ENCODE measurements at regions not wholly inside any gene's neighbourhood (a gene's known extent, or its start where the extent isn't known, plus 50 kb on each side); places are given as distances from the start of the nearest gene placed in this dataset.
"Not testable (repeated sequence)": the region's sequence is repeated elsewhere in the genome, so short reads cannot be mapped to it uniquely, and the experiment has no call there.

DNA sequence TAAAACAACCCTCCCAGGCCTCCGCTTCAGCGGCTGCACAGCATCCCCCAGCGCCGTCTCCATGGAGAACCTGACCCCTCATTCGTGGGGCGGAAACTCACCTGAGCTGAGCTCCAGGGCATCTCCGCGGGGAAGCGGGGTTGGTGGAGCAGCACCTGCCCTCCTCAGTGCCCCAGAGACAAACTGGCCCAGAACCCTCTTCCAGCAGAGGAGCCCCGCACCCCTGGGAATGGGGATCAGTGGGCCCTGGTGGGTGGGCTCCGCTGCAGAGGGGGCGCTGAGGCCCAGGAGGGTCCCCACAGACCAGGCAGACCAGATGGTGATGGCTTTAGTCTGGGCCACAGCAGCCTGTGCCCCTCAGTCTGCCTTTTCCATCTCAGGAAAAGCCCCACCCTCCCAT is 261.2 kb downstream of the ADGRD1 start:
- not testable (repeated sequence) for H3K27ac ChIP-seq (ENCODE audit: low read length); H3K4me3 ChIP-seq (ENCODE audit: low read length in 2 of 2); H3K9me3 ChIP-seq (ENCODE audit: control insufficient read depth in 2 of 2, low read length in 2 of 2); H3K4me1 ChIP-seq (ENCODE audit: control insufficient read depth, insufficient read depth, low read length); H3K9ac ChIP-seq (ENCODE audit: low read length in 2 of 2); H3K36me3 ChIP-seq (ENCODE audit: control insufficient read depth in 2 of 2, insufficient read depth in 2 of 2, low read length in 2 of 2)
- H3K27me3 ChIP-seq (ENCODE audit: control insufficient read depth in 1 of 2, insufficient read depth in 2 of 2, low read length in 2 of 2) = peaks cover 11% of the 10 kb centered on the region in 2 donors

DNA sequence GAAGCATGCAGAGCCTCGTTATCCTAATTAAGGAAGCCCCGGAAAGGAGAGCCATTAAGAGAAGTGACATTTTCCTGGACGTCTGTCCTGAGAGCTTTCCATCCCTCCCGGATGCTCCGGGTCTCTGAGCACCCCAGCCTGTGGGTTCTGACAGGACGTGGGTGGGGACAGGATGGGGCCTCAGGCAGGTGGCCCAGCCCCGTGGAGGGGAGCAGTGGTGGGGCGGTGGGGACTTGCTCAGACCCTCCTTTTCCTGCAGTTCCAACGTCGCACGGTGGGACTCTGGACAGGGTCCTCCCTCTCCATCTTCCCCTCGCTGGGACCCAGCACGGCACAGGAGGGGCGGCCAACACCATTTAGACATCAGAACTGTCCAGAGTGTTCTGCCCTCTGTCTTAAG is 262.9 kb downstream of the ADGRD1 start:
- H3K27ac ChIP-seq (ENCODE audit: low read length); H3K4me3 ChIP-seq (ENCODE audit: low read length in 2 of 2); H3K4me1 ChIP-seq (ENCODE audit: control insufficient read depth, insufficient read depth, low read length); H3K9ac ChIP-seq (ENCODE audit: low read length in 2 of 2); H3K9me3 ChIP-seq (ENCODE audit: control insufficient read depth in 2 of 2, low read length in 2 of 2); H3K36me3 ChIP-seq (ENCODE audit: control insufficient read depth in 2 of 2, insufficient read depth in 2 of 2, low read length in 2 of 2): not testable (repeated sequence)
- peaks cover 9 to 13% of the 10 kb centered on the region in 2 donors for H3K27me3 ChIP-seq (ENCODE audit: control insufficient read depth in 1 of 2, insufficient read depth in 2 of 2, low read length in 2 of 2)

DNA sequence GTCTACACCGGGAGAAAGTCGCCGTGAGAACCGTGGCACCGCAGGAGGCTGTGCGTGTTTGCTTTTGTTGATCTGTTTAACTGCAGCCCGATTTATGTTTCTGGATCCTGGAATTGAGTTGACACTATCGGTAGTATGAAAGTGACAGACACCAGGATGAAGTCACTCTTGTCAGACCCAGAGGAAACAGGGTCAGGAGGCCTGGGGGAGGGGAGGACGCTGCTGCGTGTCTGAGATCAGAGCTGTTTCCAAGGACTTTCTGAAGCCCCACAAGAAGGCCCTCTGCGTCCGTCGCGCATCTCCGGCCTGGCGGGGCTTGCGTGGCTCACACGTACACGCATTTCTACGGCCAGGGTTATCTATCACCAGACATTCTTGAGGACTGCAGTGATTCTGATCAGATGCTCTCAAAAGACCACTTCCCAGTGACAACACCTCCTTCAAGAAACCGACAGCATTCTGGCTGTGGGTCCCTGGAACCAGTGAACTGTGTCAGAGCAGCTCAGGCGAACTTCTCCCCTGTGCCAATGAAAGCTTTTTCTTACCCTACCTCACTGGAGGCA is 263.4 kb downstream of the ADGRD1 start:
- peaks cover 10 to 13% of the 10 kb centered on the region in 2 donors for H3K27me3 ChIP-seq (ENCODE audit: control insufficient read depth in 1 of 2, insufficient read depth in 2 of 2, low read length in 2 of 2)
- no peak overlapping the region for H3K4me3 ChIP-seq (ENCODE audit: low read length in 2 of 2)
- H3K36me3 ChIP-seq (ENCODE audit: control insufficient read depth in 2 of 2, insufficient read depth in 2 of 2, low read length in 2 of 2) = no peaks in the 10 kb centered on the region
- no peaks in the 10 kb centered on the region for H3K4me1 ChIP-seq (ENCODE audit: control insufficient read depth, insufficient read depth, low read length)
- H3K27ac ChIP-seq (ENCODE audit: low read length) = no peak overlapping the region
- H3K9ac ChIP-seq (ENCODE audit: low read length in 2 of 2) = no peak overlapping the region
- H3K9me3 ChIP-seq (ENCODE audit: control insufficient read depth in 2 of 2, low read length in 2 of 2) = peaks cover 0 to 6% of the 10 kb centered on the region in 2 donors

DNA sequence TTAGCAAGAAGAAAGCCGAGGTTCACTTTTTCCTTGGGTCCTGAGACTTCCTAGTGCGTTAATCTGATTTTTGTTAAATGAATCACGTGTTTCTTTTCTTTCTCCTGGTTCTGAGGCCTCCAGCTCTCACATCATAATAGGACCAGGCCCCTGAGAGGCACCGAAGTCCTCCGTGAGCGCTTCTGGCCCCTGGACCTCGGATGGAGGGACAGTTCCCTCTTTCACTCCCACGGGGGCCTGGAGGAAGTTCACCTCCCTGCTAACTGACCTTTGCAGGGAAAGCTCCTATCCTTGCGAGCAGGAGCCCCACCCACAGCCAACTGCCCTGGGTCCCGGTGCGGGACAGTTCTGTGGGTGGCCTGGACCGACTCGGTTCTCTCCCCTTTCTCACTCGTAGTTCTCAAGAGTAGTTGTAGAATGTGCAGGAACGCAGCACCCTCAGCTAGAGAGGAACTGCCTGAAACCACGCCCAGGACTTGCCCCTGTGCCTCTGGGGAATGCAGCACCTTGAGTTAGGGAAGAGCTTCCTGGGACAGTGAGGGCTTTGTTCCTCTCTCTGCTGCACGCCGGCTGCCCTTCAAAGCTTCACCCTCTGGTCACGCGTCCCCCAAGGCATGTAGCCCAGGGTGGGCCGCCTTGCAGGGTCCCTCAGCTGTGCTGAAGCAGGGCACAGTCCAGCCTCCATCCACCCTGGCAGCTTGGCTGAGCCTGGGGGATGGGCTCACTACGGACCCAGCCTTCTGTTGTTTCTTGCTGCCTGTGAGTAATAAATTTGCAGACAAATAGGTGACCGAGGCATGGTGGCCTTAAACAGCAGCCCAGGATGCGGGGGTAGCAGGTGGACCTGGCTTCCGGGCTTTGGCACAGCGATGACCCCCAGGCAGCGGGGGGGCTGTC is 264.6 kb downstream of the ADGRD1 start:
- Histone ChIP-seq H3K4me3 (ENCODE audit: low read length in 2 of 2) (no peak overlapping the region), H3K27me3 (ENCODE audit: control insufficient read depth in 1 of 2, insufficient read depth in 2 of 2, low read length in 2 of 2) (peaks cover 13% of the 10 kb centered on the region in 2 donors), H3K4me1 (ENCODE audit: control insufficient read depth, insufficient read depth, low read length) (peaks cover 4% of the 10 kb centered on the region), H3K9ac (ENCODE audit: low read length in 2 of 2) (no peak overlapping the region), H3K27ac (ENCODE audit: low read length) (no peak overlapping the region), H3K9me3 (ENCODE audit: control insufficient read depth in 2 of 2, low read length in 2 of 2) (no peaks in the 10 kb centered on the region), H3K36me3 (ENCODE audit: control insufficient read depth in 2 of 2, insufficient read depth in 2 of 2, low read length in 2 of 2) (no peaks in the 10 kb centered on the region)

DNA sequence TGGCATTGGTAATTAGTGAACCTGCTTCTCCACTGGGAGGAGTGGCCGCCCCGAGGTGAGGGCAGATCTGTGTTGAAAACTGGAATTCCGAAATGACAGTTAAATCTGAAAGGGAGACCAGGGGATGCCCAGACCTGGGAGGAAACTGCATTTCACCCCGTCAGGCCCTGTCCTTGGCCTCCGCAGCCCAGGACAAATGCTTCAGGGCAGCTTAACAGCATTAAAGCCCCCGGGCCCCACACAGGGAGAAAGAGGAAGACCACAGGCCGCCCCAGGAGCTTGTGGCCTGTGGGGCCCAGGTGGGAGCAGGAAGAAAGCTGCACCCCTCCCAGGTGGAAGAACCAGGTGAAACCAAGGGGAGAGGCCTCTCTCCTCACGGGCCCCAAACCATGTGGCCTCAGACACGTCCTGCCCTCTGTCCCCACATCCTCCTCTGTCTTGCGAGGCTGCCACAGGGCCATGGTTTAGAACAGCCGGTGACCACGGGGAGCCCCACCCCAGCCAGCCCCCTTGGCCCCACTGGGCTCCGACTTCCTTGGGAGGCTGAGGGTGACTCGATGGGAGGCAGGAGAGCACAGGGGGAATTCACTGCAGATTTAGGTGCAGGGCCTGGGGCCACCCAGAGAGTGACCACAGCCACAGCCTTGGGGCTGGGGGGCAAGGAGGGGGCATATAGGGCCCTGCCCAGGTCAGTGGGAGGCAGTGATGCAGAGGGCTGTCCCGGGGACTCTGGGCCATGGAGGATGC is 265.4 kb downstream of the ADGRD1 start:
- Histone ChIP-seq H3K4me1 (ENCODE audit: control insufficient read depth, insufficient read depth, low read length) (peaks cover 4% of the 10 kb centered on the region), H3K36me3 (ENCODE audit: control insufficient read depth in 2 of 2, insufficient read depth in 2 of 2, low read length in 2 of 2) (no peaks in the 10 kb centered on the region), H3K9me3 (ENCODE audit: control insufficient read depth in 2 of 2, low read length in 2 of 2) (no peaks in the 10 kb centered on the region), H3K9ac (ENCODE audit: low read length in 2 of 2) (no peak overlapping the region), H3K27ac (ENCODE audit: low read length) (no peak overlapping the region), H3K4me3 (ENCODE audit: low read length in 2 of 2) (no peak overlapping the region), H3K27me3 (ENCODE audit: control insufficient read depth in 1 of 2, insufficient read depth in 2 of 2, low read length in 2 of 2) (peaks cover 13 to 15% of the 10 kb centered on the region in 2 donors)

DNA sequence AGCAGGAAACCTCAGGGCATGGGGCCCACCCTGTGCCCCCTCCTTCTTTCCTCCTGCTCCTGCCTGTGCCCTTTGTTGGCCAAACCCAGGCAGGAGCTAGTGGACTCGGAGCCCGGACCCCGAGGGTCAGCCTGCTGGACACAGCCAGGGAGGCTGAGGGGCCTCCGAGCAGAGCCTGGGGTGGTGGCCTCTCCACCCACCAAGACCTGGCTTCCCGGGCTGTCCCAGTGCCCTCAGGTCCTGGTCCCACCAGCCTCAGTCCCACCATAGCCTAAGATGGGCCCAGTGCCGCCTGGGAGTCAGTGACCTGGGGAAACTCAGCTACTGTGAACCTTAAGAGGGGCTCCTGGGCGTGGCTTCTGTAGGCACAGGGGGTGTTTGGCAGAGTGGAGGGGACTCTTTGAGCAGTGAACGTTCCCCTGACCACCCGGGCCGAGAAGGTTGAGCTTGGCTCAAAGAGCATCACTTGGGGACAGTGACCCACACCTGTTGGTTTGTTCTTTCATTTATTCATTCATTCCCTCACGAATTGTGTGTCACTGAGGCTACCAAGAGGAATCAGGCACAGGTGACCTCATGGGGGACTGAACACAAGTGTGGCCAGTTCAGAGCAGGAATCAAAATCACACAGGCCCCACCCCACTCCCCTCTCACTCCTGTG is 266.1 kb downstream of the ADGRD1 start:
- Histone ChIP-seq H3K9ac (ENCODE audit: low read length in 2 of 2) (no peak overlapping the region), H3K36me3 (ENCODE audit: control insufficient read depth in 2 of 2, insufficient read depth in 2 of 2, low read length in 2 of 2) (no peaks in the 10 kb centered on the region), H3K4me3 (ENCODE audit: low read length in 2 of 2) (no peak overlapping the region), H3K4me1 (ENCODE audit: control insufficient read depth, insufficient read depth, low read length) (peaks cover 4% of the 10 kb centered on the region), H3K9me3 (ENCODE audit: control insufficient read depth in 2 of 2, low read length in 2 of 2) (no peaks in the 10 kb centered on the region), H3K27me3 (ENCODE audit: control insufficient read depth in 1 of 2, insufficient read depth in 2 of 2, low read length in 2 of 2) (peaks cover 13 to 15% of the 10 kb centered on the region in 2 donors), H3K27ac (ENCODE audit: low read length) (no peak overlapping the region)

DNA sequence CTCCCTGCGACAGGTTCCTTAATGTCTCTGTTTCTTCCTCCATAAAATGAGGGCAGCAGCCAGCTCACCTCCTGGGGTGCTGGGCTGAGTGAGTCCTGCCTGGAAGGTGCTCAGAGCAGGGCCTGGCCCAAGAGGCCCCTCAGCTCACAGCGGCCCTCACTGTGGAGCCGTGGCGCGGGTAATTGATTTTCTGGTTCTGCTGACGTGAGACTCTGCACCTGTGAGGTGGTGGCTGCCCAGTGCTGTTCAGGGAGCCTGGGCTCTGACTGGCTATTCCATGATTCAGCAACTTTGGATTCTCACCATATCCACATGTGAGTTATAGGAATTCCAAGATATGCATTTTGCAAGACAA is 266.6 kb downstream of the ADGRD1 start:
- Histone ChIP-seq H3K27me3 (ENCODE audit: control insufficient read depth in 1 of 2, insufficient read depth in 2 of 2, low read length in 2 of 2) (peaks cover 13 to 15% of the 10 kb centered on the region in 2 donors), H3K4me3 (ENCODE audit: low read length in 2 of 2) (no peak overlapping the region), H3K4me1 (ENCODE audit: control insufficient read depth, insufficient read depth, low read length) (peaks cover 4% of the 10 kb centered on the region), H3K36me3 (ENCODE audit: control insufficient read depth in 2 of 2, insufficient read depth in 2 of 2, low read length in 2 of 2) (no peaks in the 10 kb centered on the region), H3K27ac (ENCODE audit: low read length) (no peak overlapping the region), H3K9me3 (ENCODE audit: control insufficient read depth in 2 of 2, low read length in 2 of 2) (no peaks in the 10 kb centered on the region), H3K9ac (ENCODE audit: low read length in 2 of 2) (no peak overlapping the region)

DNA sequence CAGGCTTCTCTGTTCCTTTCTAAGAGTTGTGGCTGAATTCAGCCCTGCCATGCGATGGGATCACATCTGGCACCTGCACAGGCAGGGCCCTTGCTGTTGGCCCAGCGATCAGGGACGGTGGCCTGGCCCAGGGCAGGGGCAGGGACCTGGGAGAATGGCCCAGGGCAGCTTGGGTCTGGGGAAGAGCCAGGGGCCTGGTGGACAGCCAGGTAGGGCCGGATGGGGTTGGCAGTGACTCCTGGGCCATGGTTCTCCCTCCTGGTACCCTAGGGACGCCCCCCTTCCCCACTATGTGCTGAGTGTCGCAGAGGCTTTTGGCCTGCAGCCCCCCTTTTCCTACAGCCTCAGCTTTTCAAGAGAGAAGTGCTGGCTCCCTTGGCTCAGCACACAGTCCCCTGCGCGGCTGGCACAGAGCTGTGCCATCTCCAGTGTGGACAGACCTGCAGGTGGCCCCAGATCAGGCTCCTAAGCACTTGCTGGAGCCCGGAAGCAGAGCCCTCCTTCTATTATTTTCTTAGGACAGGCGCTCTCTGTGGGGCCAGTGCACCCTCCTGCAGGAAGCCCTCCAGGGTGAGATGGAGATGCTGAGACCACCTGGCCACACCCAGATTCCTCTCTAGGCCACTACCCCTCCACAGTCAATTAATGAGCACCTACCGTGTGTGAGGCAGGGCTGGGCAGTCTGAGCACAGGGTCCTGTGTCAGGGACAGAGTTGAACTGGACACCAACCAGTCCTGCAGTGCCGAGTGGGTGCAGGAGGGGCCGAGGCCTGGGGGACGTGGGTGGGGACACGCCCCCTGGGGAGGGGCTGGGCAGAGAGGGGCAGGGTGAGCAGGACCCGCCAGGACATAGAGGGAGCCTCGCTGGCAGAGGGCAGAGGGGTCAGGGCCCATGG is 267.6 kb downstream of the ADGRD1 start:
- Histone ChIP-seq H3K9ac (ENCODE audit: low read length in 2 of 2) (no peak overlapping the region), H3K36me3 (ENCODE audit: control insufficient read depth in 2 of 2, insufficient read depth in 2 of 2, low read length in 2 of 2) (no peaks in the 10 kb centered on the region), H3K9me3 (ENCODE audit: control insufficient read depth in 2 of 2, low read length in 2 of 2) (no peaks in the 10 kb centered on the region), H3K4me3 (ENCODE audit: low read length in 2 of 2) (no peak overlapping the region), H3K4me1 (ENCODE audit: control insufficient read depth, insufficient read depth, low read length) (peaks cover 4% of the 10 kb centered on the region), H3K27me3 (ENCODE audit: control insufficient read depth in 1 of 2, insufficient read depth in 2 of 2, low read length in 2 of 2) (peaks cover 13 to 15% of the 10 kb centered on the region in 2 donors), H3K27ac (ENCODE audit: low read length) (no peak overlapping the region)

DNA sequence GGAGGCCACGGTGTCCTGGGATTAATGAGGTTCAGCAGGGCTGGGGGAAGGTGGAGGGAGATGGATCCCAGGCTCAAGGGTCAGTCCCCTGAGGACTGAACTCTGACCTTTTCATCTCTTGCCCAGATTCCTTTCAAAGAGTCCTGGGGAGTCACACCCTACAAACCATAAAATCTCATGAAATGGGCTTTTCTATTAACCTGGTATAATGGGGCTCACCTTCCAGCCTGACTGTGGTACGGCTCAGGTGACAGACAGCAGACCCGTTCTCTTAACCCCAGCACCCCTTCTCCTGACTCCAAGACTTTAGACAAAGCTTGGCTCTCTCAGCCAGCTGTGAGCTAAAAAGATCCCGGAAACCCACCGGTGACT is 268.2 kb downstream of the ADGRD1 start:
- Histone ChIP-seq H3K27ac (ENCODE audit: low read length) (no peak overlapping the region), H3K9ac (ENCODE audit: low read length in 2 of 2) (no peak overlapping the region), H3K9me3 (ENCODE audit: control insufficient read depth in 2 of 2, low read length in 2 of 2) (no peaks in the 10 kb centered on the region), H3K36me3 (ENCODE audit: control insufficient read depth in 2 of 2, insufficient read depth in 2 of 2, low read length in 2 of 2) (no peaks in the 10 kb centered on the region), H3K4me1 (ENCODE audit: control insufficient read depth, insufficient read depth, low read length) (peaks cover 4% of the 10 kb centered on the region), H3K27me3 (ENCODE audit: control insufficient read depth in 1 of 2, insufficient read depth in 2 of 2, low read length in 2 of 2) (peaks cover 13 to 15% of the 10 kb centered on the region in 2 donors), H3K4me3 (ENCODE audit: low read length in 2 of 2) (no peak overlapping the region)

Data from stomach smooth muscle (tissue), 2 donors.